ENCODE measurements at regions not wholly inside any gene's neighbourhood (a gene's known extent, or its start where the extent isn't known, plus 50 kb on each side); places are given as distances from the start of the nearest gene placed in this dataset.

GRCh38 chr4:13142726-13143125, 341.4 kb downstream of the RAB28 start:
- TF ChIP-seq CTCF (IDR thresholded peaks at IDR 0.05) (no peak), POLR2AphosphoS5 (IDR thresholded peaks at IDR 0.05) (no peak), POLR2A (IDR thresholded peaks at IDR 0.05) (no peak)

Data from sigmoid colon (tissue), 4 donors.